GM12892 (cell line): ENCODE measurements at regions not wholly inside any gene's neighbourhood (a gene's known extent, or its start where the extent isn't known, plus 50 kb on each side); places are given as distances from the start of the nearest gene placed in this dataset.

Experiments used
- DNase-seq: peaks from one replicate; pipeline ENCODE4 v3.0.0; 2011; ENCODE audit not compliant: insufficient read length
- FAIRE-seq: peaks from 2 replicates; lab custom pipeline; 2011; peaks lifted over from hg19 to GRCh38; lab: Jason Lieb, UNC
- POLR2A ChIP-seq: IDR thresholded peaks from 2 replicates; pipeline ENCODE4 v1.6.1; 2011; ENCODE audit warnings: low read depth, low read length, control low read depth
- POLR2AphosphoS5 ChIP-seq: IDR thresholded peaks from 2 replicates; pipeline ENCODE4 v1.6.1; 2011; ENCODE audit warnings: low read depth, low read length, control low read depth
- TAF1 ChIP-seq: IDR thresholded peaks from 2 replicates; pipeline ENCODE4 v1.6.1; 2011; ENCODE audit warnings: low read depth, mild to moderate bottlenecking, control low read depth, low read length, borderline replicate concordance

DNA sequence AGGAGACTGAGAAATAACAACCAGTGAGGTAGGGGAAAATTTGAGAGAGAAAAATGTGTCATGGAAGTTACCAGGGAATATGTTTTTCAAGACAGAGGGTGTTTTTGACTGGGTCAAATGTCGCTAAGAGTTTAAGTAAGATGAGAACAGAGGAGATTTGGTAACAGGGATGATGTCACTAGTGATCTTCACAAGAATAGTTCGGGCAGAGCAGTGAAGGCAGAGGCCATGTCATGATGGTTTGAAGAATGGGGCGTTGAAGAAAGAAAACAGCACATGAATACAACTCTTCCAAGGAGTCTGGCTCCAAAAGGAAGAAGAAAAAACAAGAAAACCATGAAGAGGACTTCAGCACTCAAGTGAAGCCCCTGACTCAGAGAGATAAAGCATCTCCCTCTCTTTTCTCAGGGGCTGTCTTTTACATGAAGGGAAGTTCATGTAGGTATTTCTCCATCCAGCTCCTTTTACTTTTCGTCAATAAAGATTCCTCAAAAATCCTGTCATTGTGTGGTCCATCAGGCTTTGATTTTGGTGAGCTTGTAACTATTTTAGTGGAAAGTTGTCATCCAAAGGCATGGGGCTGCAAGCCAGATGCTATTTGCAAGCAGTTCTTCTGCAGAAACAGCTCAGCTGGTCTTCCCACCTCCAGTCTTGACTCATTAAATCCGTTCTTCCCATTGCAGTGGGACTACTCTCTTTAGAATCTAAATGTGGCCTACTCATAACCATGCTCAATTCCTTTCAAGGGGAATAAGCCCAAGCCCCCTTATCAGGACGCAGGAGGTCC lies 397.3 kb downstream of the LMX1A start:
- TF ChIP-seq POLR2AphosphoS5 (no peak), TAF1 (no peak), POLR2A (no peak)
- no peak for FAIRE-seq
- no peak for DNase-seq

DNA sequence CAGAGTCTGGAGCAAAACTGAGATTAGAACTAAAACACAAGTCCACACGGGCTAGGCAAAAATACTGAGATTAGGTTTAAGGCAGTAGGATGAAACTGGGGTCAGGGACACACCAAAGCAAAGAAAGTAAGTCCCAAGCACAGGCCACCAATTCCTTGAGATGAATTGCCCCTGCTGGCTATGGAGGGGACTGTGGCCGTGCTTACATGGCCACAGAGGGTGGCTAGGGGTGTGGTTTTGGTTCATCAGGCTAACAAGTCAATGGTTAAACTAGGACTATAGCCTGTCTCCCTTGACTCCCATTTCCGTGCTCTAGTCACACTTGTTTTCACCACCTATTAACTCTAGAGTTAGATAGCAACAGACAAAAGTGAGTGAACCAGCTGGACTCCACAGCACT lies 394.8 kb downstream of the PBX1 start:
- TF ChIP-seq POLR2AphosphoS5 (no peak), POLR2A (no peak), TAF1 (no peak)
- DNase-seq (no peak), FAIRE-seq (no peak)

DNA sequence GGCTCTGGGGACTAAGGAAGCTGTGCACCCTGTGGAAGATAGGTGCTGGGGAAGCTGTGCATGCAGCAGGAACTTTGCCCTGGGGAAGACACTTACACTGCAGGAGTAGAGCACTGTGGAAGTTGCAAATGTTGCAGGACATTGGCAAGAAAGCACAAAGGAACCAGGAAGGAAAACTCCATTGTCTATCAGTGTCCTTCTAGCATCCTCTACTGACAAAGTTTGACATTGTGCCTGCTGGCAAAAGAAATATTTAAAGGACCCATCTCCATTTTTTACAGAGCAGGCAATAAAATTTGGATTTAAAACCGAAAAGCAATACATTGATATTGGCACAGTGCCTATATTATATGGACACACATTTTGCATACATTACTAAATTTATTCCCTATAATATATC lies 394.1 kb downstream of the PBX1 start:
- no peak for TF ChIP-seq POLR2A
- TF ChIP-seq TAF1: no peak
- no peak for TF ChIP-seq POLR2AphosphoS5
- FAIRE-seq: no peak

DNA sequence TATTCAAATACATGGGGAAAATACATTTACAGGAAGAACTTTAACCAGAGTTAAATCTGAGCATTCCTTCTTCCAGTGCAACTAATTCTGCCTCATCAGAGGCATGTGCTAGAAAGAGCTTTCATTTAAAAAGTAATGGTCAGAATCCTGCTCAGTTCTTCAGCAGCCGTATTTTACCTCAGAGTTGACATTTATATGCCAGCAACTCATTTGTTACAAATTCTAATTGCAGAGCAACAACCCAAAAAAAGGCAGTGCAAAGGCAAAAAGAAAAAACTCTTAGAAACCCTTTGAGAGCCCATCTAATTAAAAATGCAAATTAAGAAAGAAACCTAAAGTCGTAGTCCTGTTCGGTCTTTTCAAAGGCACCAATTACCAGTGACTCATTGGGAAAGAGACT lies 392.5 kb downstream of the PBX1 start:
- DNase-seq (no peak), FAIRE-seq (no peak)
- TF ChIP-seq POLR2A: no peak

More for the DNA sequence above, 394.1 kb downstream of the PBX1 start:
- no peak for DNase-seq

- TF ChIP-seq POLR2A (no peak), POLR2AphosphoS5 (no peak), TAF1 (no peak)
- FAIRE-seq: no peak
- DNase-seq: no peak
These were observed 391.6 kb downstream of the PBX1 start for GRCh38 chr1:164950541-164950986.

DNA sequence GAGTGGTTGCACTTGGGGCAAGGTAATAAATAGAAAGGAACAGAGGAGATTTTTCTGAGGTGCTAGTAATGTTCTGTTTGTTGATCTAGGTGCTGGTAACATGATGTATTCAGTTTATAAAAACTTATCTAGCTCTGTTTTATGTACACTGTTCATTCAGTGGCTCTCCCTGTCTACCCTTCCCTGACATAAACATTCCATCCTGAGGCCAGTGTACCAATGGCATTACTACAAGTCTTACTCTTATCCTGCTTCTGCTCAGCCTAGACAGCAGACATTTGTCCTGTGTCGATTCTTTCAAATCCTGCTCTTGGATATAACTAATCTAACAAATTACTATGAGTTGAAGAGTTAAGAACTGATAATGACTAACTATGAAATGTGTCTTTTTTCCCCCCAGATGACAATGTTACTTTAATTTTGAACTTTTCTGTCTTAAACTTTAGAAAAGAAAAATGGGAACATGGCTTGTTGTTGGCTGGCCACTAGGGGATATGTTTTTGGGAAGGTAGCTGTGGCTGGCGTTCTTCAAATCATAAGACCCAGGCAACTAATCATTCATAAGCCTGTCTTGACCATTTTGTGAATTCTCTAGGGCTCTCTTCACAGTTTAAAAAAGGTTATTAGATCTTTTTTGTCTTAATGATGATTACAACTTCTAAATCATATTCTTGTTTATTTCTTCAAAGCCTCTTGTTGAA lies 390.9 kb downstream of the PBX1 start:
- DNase-seq (no peak), FAIRE-seq (no peak)
- no peak for TF ChIP-seq POLR2AphosphoS5
- no peak for TF ChIP-seq TAF1
- no peak for TF ChIP-seq POLR2A

DNA sequence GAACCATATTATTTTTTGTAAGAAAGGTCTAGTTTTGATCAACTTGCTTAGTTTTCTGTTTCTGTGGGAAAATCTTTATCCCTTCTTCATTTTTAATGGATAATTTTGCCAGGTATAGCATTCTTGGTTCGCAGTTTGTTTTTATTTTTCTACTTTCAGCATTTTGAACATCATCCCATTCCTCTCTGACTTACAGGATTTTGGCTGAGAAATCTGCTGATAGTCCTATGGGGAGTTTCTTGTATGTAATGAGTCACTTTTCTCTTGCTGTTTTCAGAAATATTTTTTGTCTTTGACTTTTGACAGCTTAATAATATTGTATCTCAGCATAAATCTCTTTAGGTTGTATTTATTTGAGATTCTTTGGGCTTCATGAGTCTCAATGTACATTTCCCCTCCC lies 389.1 kb downstream of the PBX1 start:
- TF ChIP-seq POLR2AphosphoS5: no peak
- TF ChIP-seq TAF1: no peak
- TF ChIP-seq POLR2A: no peak
- no peak for FAIRE-seq
- no peak for DNase-seq

DNA sequence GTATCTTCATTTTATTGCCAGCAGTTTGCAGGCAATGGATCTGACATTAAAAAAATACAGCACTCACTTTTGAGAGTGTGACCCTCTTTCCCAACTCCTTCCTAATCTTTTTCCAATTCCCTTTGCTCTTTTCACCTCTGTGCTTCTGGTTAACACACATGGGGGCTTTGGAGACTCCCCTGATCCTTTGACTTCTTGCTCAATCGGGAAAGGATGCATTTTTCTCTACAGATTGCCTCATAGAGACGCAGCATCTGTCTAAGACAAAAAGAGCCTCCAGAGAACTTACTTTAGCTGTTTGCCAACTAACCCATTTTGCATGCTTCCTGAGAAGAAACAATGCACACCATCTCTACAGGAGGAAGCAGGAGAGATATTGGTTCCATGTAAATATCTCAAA lies 378.3 kb downstream of the PBX1 start:
- DNase-seq (no peak), FAIRE-seq (no peak)

DNA sequence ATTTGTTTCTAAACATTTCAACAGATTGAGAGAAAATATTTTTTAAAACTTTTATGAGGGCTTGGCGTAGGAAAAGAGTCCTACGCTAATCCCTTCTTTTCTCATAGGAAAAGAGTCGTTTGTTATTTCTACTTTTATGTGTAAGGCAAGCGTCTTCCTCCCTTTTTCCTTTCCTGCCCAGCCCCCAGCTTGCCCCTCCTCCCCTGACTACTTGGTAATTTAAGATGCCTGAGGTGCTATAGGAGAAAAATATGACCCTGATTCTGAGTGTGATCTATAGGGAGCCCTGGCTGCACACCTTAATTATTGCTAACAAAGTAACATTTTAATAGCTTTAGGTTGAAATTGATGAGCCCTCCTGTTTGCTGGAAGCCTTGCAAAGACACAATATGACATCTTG lies 373.6 kb downstream of the PBX1 start:
- no peak for DNase-seq
- FAIRE-seq: no peak
- no peak for TF ChIP-seq POLR2AphosphoS5
- no peak for TF ChIP-seq TAF1
- TF ChIP-seq POLR2A: no peak

More for the DNA sequence above, 378.3 kb downstream of the PBX1 start:
- TF ChIP-seq POLR2A: no peak
- TF ChIP-seq POLR2AphosphoS5: no peak
- TF ChIP-seq TAF1: no peak

DNA sequence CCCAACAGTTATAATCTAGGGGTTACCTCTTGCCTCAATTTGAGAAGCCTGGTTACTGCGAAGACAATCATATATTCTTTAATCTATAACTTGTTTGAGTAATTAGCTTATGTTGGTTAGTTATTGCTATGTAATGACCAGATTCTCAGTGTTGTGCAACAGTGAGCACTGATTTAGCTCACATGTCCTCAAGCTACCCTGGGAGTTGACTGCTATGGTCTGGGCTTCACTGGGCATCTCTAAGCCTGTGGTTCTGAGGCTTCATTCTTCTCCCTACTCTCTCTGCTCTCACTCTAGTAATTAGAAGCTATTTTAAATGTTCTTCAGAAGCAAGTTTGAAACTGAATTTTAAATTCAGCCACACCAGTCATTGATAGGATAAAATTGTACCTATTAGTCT lies 371.8 kb downstream of the PBX1 start:
- FAIRE-seq (no peak), DNase-seq (no peak)
- no peak for TF ChIP-seq POLR2AphosphoS5
- no peak for TF ChIP-seq POLR2A
- no peak for TF ChIP-seq TAF1

- no peak for TF ChIP-seq POLR2AphosphoS5
- no peak for TF ChIP-seq TAF1
- TF ChIP-seq POLR2A: no peak
- FAIRE-seq (no peak), DNase-seq (no peak)
These were observed 371.3 kb downstream of the PBX1 start for GRCh38 chr1:164930241-164930640.
